HG03432 (cell line): ENCODE measurements at regions not wholly inside any gene's neighbourhood (a gene's known extent, or its start where the extent isn't known, plus 50 kb on each side); places are given as distances from the start of the nearest gene placed in this dataset.

ENCODE experiments used
- ATAC-seq: cut with Tn5 transposase; IDR thresholded peaks from one replicate; pipeline ENCODE4 v1.9.1; 2021; ENCODE audit warnings: mild to moderate bottlenecking, moderate library complexity; ENCODE audit not compliant: unreplicated experiment

GRCh38 chr19:30909216-30909615, 440.0 kb downstream of the TSHZ3 start:
- ATAC-seq: no peak

- no peak for ATAC-seq
Measured at GRCh38 chr19:30908262-30908771, 440.9 kb downstream of the TSHZ3 start.

DNA sequence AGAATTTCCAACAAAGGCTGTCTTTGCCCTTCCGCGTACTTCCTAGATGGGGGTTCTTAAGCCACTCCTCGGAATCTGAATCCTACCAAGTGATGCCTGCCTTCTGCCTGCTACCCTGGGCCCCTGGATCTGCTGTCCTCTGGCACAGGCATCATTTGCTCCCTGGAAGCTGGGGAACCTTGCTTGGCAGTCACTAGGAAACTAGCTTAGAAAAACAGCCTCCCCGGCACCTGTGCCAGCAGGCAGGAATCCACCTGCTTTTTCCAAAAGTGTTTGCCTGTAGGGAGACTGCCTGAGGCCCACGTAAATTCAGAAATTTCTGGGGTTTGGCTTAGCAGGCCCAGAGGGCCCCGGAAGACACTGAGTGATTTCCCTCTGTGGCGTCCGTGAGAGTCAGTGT, 442.4 kb downstream of the TSHZ3 start:
- ATAC-seq: no peak

DNA sequence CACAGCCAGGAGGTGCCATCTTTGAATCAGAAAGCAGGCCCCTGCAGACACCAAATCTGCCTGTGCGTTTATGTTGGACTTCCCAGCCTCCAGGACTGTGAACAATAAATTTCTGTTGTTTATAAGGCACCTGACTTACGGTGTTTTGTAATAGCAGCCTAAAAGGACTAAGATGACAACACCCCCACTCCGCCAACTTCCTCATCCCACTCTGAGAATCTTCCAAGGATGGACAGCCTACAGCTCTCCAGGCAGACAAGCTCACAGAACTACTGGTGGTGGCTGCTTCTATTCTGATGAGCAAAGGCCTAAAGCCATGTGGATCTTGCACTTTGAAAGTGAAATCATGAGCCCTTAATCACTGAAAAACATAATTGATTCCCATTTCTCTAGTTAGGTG, 449.2 kb downstream of the TSHZ3 start:
- no peak for ATAC-seq

GRCh38 chr19:30898353-30899103, 450.7 kb downstream of the TSHZ3 start:
- ATAC-seq: no peak

DNA sequence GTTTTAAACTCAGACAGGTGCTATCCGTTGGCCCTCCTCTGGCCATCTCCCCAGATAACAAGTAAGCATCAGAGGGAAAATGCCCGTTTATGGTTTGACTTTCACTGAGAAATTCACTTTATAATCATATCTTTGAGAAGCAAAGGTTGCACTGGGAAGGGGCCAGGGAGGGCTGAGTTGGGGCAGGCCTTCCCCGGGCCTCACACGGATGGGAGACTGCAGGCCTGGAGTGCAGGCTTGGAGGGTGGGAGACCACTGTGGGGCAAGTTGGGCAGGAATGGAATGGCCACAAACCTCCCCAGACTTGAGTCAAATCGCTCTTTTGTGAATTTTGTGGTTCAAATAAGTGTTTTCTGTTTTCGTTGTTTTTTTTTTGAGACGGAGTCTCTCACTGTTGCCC, 451.7 kb downstream of the TSHZ3 start:
- ATAC-seq: no peak

DNA sequence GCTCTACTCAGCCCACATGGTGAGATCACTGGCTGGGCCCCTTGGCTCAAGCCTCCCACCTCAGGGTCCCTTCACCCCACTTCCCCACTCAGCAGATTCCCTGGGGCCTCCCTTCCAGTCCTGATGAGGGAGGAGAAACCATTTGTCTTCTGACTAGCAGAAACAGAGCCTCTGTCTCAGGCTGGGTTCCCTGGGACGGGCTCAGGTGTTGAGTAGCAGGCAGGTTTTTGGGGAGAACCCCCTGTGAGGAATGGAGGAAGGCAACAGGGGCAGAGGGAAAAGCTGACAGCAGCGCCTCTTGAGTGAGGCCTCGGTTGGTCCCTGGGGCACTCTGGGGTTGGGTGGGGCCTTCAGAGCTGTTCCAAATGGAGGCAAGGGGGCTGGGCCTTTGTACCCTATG, 452.2 kb downstream of the TSHZ3 start:
- ATAC-seq: no peak

DNA sequence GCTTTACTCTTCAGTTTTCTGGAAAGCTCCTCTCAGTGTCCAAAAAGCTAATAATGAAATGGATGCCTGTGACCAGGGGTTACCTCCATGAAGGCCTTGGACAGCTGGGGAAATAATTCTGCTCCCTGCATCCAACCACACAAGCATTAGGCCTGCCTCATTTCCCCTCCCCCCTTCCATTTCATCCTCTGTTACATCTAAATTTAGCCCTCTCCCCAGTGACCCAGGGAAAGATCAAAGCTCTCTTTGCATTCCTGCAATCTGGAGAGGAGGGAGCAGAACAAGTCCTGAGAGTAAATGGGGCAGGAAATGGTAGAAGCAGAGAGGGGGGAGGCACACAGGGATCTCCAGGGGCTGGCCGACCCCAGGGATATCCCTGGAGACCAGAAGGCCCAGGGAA, 452.7 kb downstream of the TSHZ3 start:
- ATAC-seq: no peak

DNA sequence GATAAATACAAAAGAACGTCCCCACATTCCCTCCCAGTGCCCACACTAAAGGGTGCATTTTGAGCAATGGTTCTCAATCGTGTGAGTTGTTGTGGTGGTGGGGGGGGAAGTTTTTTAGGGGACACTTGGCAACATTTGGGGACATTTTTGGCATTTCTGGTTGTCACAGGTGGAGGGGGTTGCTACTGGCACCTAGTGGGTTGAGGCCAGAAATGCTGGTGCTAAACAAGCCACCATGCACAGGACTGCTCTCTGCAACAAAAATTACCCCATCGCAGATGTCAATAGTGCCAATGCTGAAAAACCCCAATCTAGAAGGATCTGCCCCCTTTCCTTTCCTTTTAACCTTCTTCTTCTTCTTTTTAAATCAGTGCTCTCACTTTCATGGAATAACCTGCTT, 453.3 kb downstream of the TSHZ3 start:
- ATAC-seq: no peak

GRCh38 chr19:30891051-30891450, 458.2 kb downstream of the TSHZ3 start:
- no peak for ATAC-seq

DNA sequence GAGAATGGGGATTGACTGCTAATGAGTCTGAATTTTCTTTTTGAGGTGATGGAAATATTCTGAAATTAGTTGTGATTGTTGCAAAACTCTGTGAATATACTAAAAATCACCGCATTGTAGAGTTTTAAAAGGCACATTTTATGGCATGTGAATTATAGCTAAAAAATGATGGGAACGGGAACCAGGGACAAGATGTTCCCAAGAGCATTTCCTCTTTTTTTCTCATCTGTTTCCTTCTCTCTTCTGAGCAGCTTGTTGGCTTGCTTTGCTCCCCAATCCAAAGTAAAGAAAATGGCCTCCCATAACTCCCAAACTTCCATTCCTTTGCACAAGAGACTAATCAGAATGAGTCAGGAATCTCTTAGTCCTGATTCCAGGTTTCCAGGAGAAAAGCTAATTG, 459.2 kb downstream of the TSHZ3 start:
- no peak for ATAC-seq

DNA sequence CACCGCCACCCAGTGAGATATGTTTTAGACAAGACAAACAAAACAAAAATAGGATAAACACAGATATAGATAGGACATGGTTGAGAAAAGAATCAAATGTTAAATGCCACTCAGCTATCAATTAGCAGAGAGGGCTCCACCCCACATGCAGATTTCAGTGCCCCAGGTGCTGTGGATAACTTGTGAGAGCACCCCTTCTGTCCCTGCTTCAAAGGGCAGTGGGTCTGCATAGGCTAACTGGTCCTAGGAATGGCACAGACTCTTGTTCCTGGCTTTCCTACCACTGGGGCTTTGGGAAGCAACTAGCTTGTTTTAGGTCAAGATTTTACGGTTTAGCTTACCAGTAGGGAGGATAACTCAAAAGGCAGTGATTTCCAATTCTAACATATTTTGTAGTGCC, 460.3 kb downstream of the TSHZ3 start:
- no peak for ATAC-seq

GRCh38 chr19:30887042-30887441, 462.2 kb downstream of the TSHZ3 start:
- ATAC-seq: no peak

DNA sequence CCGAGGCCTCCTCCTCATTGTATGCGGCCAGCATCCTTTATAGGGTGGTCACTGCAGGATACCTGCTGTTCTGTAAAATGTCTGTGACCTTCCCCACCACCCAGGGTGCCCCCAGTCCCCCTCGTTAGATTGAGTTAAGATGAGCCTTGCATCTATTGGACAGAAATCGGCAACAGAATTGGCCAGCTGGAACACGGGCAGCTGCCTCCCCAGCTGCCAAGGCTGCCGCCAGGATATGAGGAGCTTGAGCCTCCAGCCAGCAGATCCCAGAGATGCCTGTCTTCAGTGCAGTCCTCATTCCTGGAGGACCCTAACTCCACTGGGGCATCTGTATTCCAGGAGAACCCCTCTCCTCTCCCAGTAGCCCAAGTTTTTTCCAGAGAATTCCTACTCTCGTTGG, 463.0 kb downstream of the TSHZ3 start:
- ATAC-seq: no peak

DNA sequence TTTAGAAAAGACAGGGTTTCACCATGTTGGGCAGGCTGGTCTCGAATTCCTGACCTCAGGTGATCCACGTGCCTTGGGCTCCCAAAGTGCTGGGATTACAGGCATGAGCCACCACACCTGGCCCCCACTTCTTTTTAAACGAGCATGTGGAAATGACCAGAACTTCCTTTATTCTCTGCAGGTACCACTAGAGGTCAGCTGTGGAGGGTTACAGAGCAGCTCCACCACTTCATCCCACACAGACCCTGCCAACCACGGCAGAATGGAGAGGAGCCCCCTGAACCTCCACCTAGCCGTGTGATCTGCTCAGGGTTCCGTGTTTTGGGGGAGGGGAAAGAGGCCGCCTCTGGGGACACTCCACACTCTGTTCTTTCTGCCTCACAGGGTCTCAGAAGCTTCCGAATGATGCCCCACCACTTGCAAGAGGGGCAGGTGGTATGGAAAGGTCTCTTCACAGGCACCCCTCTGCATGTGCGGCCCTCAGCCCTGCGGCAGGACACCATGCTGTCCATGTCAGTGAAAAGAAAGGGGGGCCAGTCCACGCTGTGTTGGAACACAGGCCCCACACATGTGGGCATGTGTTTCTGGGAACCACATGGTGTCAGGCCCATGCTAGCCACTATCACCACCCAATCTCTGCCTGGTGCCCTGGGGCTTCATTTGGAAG, 465.0 kb downstream of the TSHZ3 start:
- ATAC-seq: no peak

GRCh38 chr19:30883071-30883470, 466.2 kb downstream of the TSHZ3 start:
- ATAC-seq: no peak

- no peak for ATAC-seq
Measured at GRCh38 chr19:30882411-30883005, 466.7 kb downstream of the TSHZ3 start.

GRCh38 chr19:30881930-30882329, 467.3 kb downstream of the TSHZ3 start:
- no peak for ATAC-seq

DNA sequence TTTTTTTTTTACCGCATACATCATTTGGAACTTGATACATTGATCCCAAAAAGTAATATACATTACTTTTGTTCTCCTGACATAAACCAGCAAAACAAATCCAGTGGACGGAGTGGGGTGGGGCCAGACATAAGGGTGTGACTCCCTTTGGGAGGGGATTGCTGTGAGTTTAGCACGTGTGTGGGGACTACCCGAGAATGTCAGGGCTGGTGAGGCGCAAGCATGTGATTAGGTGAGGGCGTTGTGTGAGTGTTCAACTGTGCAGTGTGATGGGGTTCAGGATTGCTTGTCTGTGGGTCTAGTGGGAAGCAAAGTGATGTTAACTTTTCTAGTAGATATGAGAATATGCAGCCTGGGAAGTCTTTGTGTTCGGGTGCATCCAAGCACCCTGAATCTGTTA, 468.0 kb downstream of the TSHZ3 start:
- no peak for ATAC-seq

GRCh38 chr19:30880551-30880950, 468.7 kb downstream of the TSHZ3 start:
- ATAC-seq: no peak

DNA sequence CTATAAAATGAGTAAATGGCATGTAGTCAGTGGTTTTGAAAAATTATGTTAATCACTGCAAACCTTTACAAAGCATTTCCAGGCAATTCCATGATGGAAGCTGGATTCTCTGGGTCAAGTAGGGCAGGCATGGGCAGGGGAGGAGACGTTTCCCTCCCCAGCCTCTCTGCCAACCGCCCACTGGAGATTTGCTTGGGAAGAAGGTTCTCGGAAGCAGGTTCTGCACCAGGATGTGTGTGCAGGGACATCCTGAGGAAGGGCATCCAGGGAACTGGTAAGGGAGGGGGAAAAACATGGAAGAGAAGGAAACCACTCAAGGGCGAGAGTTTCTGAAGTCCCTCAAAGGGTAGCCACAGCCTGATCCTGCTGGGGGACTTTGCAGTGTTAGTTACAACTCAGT, 469.1 kb downstream of the TSHZ3 start:
- ATAC-seq: no peak

- ATAC-seq: no peak
Measured at GRCh38 chr19:30879736-30880135, 469.5 kb downstream of the TSHZ3 start.
